NCI-H2081 treated with DMSO at 0.1 percent for 48 hours (cell line): ENCODE measurements at regions not wholly inside any gene's neighbourhood (a gene's known extent, or its start where the extent isn't known, plus 50 kb on each side); places are given as distances from the start of the nearest gene placed in this dataset.

Experiments used
- DNase-seq: peaks from one replicate; lab custom pipeline; 2025; lab: John Stamatoyannopoulos, UW

GRCh38 chr13:29954082-29955028 lies 103.9 kb upstream of the UBL3 start:
- no peak for DNase-seq

GRCh38 chr13:29953542-29953941 lies 103.1 kb upstream of the UBL3 start:
- no peak for DNase-seq

- no peak for DNase-seq
These were observed 101.8 kb upstream of the UBL3 start for GRCh38 chr13:29952245-29952644.

- DNase-seq = no peak
These were observed 98.4 kb upstream of the UBL3 start for GRCh38 chr13:29948791-29949190.

- DNase-seq = no peak
These were observed 97.8 kb upstream of the UBL3 start for GRCh38 chr13:29948244-29948643.

- DNase-seq = no peak
These were observed 97.4 kb upstream of the UBL3 start for GRCh38 chr13:29947839-29948238.

GRCh38 chr13:29946093-29946492 lies 95.7 kb upstream of the UBL3 start:
- no peak for DNase-seq

GRCh38 chr13:29943686-29944085 lies 93.3 kb upstream of the UBL3 start:
- DNase-seq = no peak

GRCh38 chr13:29943273-29943672 lies 92.9 kb upstream of the UBL3 start:
- no peak for DNase-seq

- no peak for DNase-seq
These were observed 90.3 kb upstream of the UBL3 start for GRCh38 chr13:29940715-29941114.

GRCh38 chr13:29939158-29939557 lies 88.7 kb upstream of the UBL3 start:
- DNase-seq = no peak

GRCh38 chr13:29937841-29938240 lies 87.4 kb upstream of the UBL3 start:
- no peak for DNase-seq

- no peak for DNase-seq
These were observed 87.0 kb upstream of the UBL3 start for GRCh38 chr13:29937379-29937778.

GRCh38 chr13:29936956-29937355 lies 86.5 kb upstream of the UBL3 start:
- no peak for DNase-seq

GRCh38 chr13:29936051-29936813 lies 85.8 kb upstream of the UBL3 start:
- no peak for DNase-seq

GRCh38 chr13:29935309-29935981 lies 85.0 kb upstream of the UBL3 start:
- DNase-seq = no peak

GRCh38 chr13:29934531-29935308 lies 84.3 kb upstream of the UBL3 start:
- no peak for DNase-seq

GRCh38 chr13:29933401-29933800 lies 83.0 kb upstream of the UBL3 start:
- DNase-seq = no peak

GRCh38 chr13:29931696-29932095 lies 81.3 kb upstream of the UBL3 start:
- DNase-seq = no peak

GRCh38 chr13:29929062-29929847 lies 78.8 kb upstream of the UBL3 start:
- no peak for DNase-seq

GRCh38 chr13:29926098-29926476 lies 75.7 kb upstream of the UBL3 start:
- no peak for DNase-seq
